Trophoblast cell (in vitro differentiated cells and primary cell): ENCODE measurements at regions not wholly inside any gene's neighbourhood (a gene's known extent, or its start where the extent isn't known, plus 50 kb on each side); places are given as distances from the start of the nearest gene placed in this dataset.
"Not testable (repeated sequence)": the region's sequence is repeated elsewhere in the genome, so short reads cannot be mapped to it uniquely, and the experiment has no call there.

Source experiments
- DNase-seq, 2 donors: peaks; one replicate each; pipeline ENCODE4 v3.0.0-alpha.2; 2016
- H2AFZ ChIP-seq: 2 replicates; pipeline ENCODE4 v1.6.1; 2013; ENCODE audit warnings: low read length, moderate library complexity, mild to moderate bottlenecking; ENCODE audit not compliant: insufficient read depth, poor library complexity
- H2AK5ac ChIP-seq: 2 replicates; pipeline ENCODE4 v1.6.1; 2013; ENCODE audit warnings: mild to moderate bottlenecking, low read length
- H2BK120ac ChIP-seq: 2 replicates; pipeline ENCODE4 v1.6.1; 2013; ENCODE audit warnings: low read length, mild to moderate bottlenecking, moderate library complexity; ENCODE audit not compliant: insufficient read depth, poor library complexity
- H2BK12ac ChIP-seq: 2 replicates; pipeline ENCODE4 v1.6.1; 2013; ENCODE audit warnings: mild to moderate bottlenecking, low read length, moderate library complexity
- H2BK5ac ChIP-seq: 2 replicates; pipeline ENCODE4 v1.6.1; 2013; ENCODE audit warnings: low read length, low read depth, moderate library complexity, mild to moderate bottlenecking; ENCODE audit not compliant: poor library complexity
- H3K14ac ChIP-seq: 2 replicates; pipeline ENCODE4 v1.6.1; 2013; ENCODE audit warnings: mild to moderate bottlenecking, low read length
- H3K18ac ChIP-seq: 2 replicates; pipeline ENCODE4 v1.6.1; 2013; ENCODE audit warnings: mild to moderate bottlenecking, low read length
- H3K23ac ChIP-seq: 2 replicates; pipeline ENCODE4 v1.6.1; 2013; ENCODE audit warnings: low read length
- H3K27ac ChIP-seq: 2 replicates; pipeline ENCODE4 v1.5.1; 2013; ENCODE audit warnings: low read depth, mild to moderate bottlenecking, inconsistent platforms, low read length, moderate library complexity
- H3K27me3 ChIP-seq: 2 replicates; pipeline ENCODE4 v1.6.1; 2013; ENCODE audit warnings: inconsistent platforms, mild to moderate bottlenecking, low read length, moderate library complexity; ENCODE audit not compliant: insufficient read depth
- H3K36me3 ChIP-seq, 2 experiments: 1 replicate in 1 of 2; 2 replicates in 1 of 2; pipeline ENCODE4 v1.6.1; 2013; ENCODE audit warnings: low read length in 2 of 2, mild to moderate bottlenecking in 2 of 2, moderate library complexity in 1 of 2; ENCODE audit not compliant: insufficient read depth in 2 of 2, control insufficient read depth in 1 of 2
- H3K4ac ChIP-seq: 2 replicates; pipeline ENCODE4 v1.6.1; 2013; ENCODE audit warnings: low read depth, mild to moderate bottlenecking, low read length, moderate library complexity
- H3K4me1 ChIP-seq, 2 experiments: 1 replicate in 1 of 2; 2 replicates in 1 of 2; pipeline ENCODE4 v1.6.1; 2013; ENCODE audit warnings: low read length in 2 of 2, mild to moderate bottlenecking in 2 of 2, moderate library complexity in 1 of 2; ENCODE audit not compliant: insufficient read depth in 2 of 2, control insufficient read depth in 1 of 2
- H3K4me2 ChIP-seq: 2 replicates; pipeline ENCODE4 v1.6.1; 2013; ENCODE audit warnings: inconsistent platforms, mild to moderate bottlenecking, low read length, moderate library complexity
- H3K4me3 ChIP-seq: 2 replicates; pipeline ENCODE4 v1.5.1; 2013; ENCODE audit warnings: mild to moderate bottlenecking, low read depth, low read length, inconsistent platforms
- H3K79me1 ChIP-seq: one replicate; pipeline ENCODE4 v1.6.1; 2013; ENCODE audit warnings: low read length
- H3K79me2 ChIP-seq: 2 replicates; pipeline ENCODE4 v1.6.1; 2013; ENCODE audit warnings: low read length, mild to moderate bottlenecking; ENCODE audit not compliant: control insufficient read depth, insufficient read depth, poor library complexity
- H3K9ac ChIP-seq: 2 replicates; pipeline ENCODE4 v1.6.1; 2013; ENCODE audit warnings: mild to moderate bottlenecking, low read length
- H3K9me3 ChIP-seq: 2 replicates; pipeline ENCODE4 v1.6.1; 2013; ENCODE audit warnings: low read depth, mild to moderate bottlenecking, control low read depth, inconsistent platforms, low read length; ENCODE audit not compliant: insufficient read depth
- H4K12ac ChIP-seq: 2 replicates; pipeline ENCODE4 v1.6.1; 2013; ENCODE audit warnings: low read depth, mild to moderate bottlenecking, low read length, moderate library complexity
- H4K8ac ChIP-seq: 2 replicates; pipeline ENCODE4 v1.6.1; 2013; ENCODE audit warnings: low read depth, mild to moderate bottlenecking, low read length, moderate library complexity
- H4K91ac ChIP-seq: one replicate; pipeline ENCODE4 v1.6.1; 2013; ENCODE audit warnings: low read depth, mild to moderate bottlenecking, low read length, moderate library complexity
- WGBS: extraction: QIAGEN DNeasy Blood & Tissue Kit; methylation state at CpG from one replicate; pipeline ENCODE4 v1.1.7; 2013; ENCODE audit warnings: missing lambda C conversion rate; ENCODE audit not compliant: insufficient read length, insufficient coverage; ENCODE audit errors: extremely low coverage; 5-methylcytosine and 5-hydroxymethylcytosine counted together

DNA sequence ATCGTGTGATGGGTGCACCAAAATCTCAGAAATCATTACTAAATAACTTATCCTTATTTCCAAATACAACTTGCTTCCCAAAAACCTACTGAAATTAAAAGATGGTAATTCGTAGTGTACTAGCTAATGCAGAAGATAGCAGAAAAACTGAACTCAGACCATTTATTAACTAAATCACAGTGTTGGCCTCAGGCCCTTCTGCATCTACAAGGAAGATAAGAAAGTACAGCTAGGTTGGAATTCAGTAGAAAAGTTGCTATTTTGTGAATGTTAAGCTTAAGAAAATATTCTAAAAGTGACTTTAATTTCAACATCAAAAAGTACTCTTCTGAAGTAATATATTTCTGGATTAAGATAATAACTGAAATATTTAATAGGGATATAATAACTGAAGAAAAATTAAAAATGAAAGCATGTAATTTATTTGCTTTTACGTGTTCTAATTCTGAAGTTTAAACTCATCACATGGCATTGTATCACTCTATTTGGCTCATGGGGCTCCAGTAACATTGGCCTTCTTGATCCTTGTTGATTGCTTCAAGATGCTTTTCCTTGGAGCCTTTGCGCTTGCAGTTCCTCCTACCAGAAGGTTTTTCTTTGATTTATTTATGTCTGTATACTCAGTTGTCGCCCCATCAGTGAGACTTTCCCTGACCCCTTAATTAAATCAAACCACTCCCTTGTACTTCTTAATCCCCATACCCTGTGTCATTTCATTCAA is 847.9 kb upstream of the ANO3 start:
- WGBS = no CpG with 5 or more reads among the region's 5 CpGs
- no peak overlapping the region for H3K14ac ChIP-seq
- no peaks in the 10 kb centered on the region for H3K36me3 ChIP-seq
- no peak overlapping the region for H2AFZ ChIP-seq
- H3K27ac ChIP-seq = no peak overlapping the region
- H2BK5ac ChIP-seq = no peak overlapping the region
- H3K79me2 ChIP-seq = no peaks in the 10 kb centered on the region
- no peak overlapping the region for H4K91ac ChIP-seq
- H3K9me3 ChIP-seq = no peaks in the 10 kb centered on the region
- no peak for DNase-seq
- no peaks in the 10 kb centered on the region for H3K4me1 ChIP-seq
- no peaks in the 10 kb centered on the region for H3K79me1 ChIP-seq
- no peak overlapping the region for H2BK120ac ChIP-seq
- H3K27me3 ChIP-seq = no peaks in the 10 kb centered on the region
- no peak overlapping the region for H4K8ac ChIP-seq
- no peak overlapping the region for H3K4ac ChIP-seq
- no peak overlapping the region for H3K4me3 ChIP-seq
- no peak overlapping the region for H2BK12ac ChIP-seq
- no peak overlapping the region for H4K12ac ChIP-seq
- H3K23ac ChIP-seq = no peak overlapping the region
- no peak overlapping the region for H3K4me2 ChIP-seq
- no peak overlapping the region for H3K18ac ChIP-seq
- no peak overlapping the region for H3K9ac ChIP-seq
- H2AK5ac ChIP-seq = no peak overlapping the region

DNA sequence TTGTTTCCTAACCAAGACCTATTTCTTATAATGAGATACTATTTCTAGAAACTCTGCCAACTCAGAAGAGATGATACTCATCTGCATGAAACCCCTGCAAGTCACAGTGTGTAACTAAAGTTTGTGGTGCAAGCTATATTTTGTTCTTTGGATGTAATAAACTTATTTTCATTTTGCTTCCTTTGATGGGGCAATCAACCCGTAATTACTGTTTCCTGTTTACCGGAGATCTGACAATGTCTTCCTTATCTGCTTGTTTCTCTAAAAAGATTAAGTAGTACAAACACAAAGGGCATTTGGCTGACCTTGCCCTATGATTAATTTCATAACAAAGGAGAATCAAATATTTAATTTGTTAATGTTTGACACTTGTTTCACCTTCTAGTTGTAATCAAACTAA is 846.6 kb upstream of the ANO3 start:
- no peaks in the 10 kb centered on the region for H3K27me3 ChIP-seq
- no peak overlapping the region for H3K23ac ChIP-seq
- no peaks in the 10 kb centered on the region for H3K79me2 ChIP-seq
- no peak overlapping the region for H2BK5ac ChIP-seq
- no peak overlapping the region for H2BK120ac ChIP-seq
- H3K9me3 ChIP-seq = no peaks in the 10 kb centered on the region
- H2BK12ac ChIP-seq = no peak overlapping the region
- H3K18ac ChIP-seq = no peak overlapping the region
- DNase-seq = no peak
- H3K27ac ChIP-seq = no peak overlapping the region
- no peak overlapping the region for H3K14ac ChIP-seq
- H3K36me3 ChIP-seq = no peaks in the 10 kb centered on the region
- no peak overlapping the region for H4K8ac ChIP-seq
- no CpG with 5 or more reads among the region's 2 CpGs for WGBS
- H3K4ac ChIP-seq = no peak overlapping the region
- H3K4me2 ChIP-seq = no peak overlapping the region
- H3K9ac ChIP-seq = no peak overlapping the region
- no peak overlapping the region for H2AK5ac ChIP-seq
- no peak overlapping the region for H4K91ac ChIP-seq
- H3K79me1 ChIP-seq = no peaks in the 10 kb centered on the region
- H3K4me3 ChIP-seq = no peak overlapping the region
- H2AFZ ChIP-seq = no peak overlapping the region
- no peaks in the 10 kb centered on the region for H3K4me1 ChIP-seq
- H4K12ac ChIP-seq = no peak overlapping the region

DNA sequence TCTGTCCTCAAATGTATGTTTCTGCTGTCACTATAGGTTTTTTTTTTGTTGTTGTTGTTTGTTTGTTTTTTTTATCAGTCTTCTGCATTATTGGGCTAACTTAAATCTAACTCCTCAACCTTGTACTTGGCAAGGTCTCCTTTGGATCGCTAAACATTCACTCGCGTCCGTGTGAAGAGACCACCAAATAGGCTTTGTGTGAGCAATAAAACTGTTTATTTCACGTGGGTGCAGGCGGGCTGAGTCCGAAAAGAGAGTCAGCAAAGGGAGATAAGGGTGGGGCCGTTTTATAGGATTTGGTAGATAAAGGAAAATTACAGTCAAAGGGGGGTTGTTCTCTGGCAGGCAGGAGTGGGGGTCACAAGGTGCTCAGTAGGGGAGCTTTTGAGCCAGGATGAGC is 845.6 kb upstream of the ANO3 start:
- H2AK5ac ChIP-seq, H4K91ac ChIP-seq, H2BK5ac ChIP-seq, H3K79me1 ChIP-seq, H3K27me3 ChIP-seq, H4K12ac ChIP-seq, H3K4me3 ChIP-seq, H2BK12ac ChIP-seq, H3K18ac ChIP-seq, DNase-seq, H4K8ac ChIP-seq, H3K4me2 ChIP-seq, H3K4ac ChIP-seq, H3K9ac ChIP-seq, H3K14ac ChIP-seq, H3K4me1 ChIP-seq, H2AFZ ChIP-seq, H3K9me3 ChIP-seq, H3K36me3 ChIP-seq, H3K23ac ChIP-seq, H3K27ac ChIP-seq, H2BK120ac ChIP-seq, H3K79me2 ChIP-seq: not testable (repeated sequence)
- WGBS = no CpG with 5 or more reads among the region's 8 CpGs

DNA sequence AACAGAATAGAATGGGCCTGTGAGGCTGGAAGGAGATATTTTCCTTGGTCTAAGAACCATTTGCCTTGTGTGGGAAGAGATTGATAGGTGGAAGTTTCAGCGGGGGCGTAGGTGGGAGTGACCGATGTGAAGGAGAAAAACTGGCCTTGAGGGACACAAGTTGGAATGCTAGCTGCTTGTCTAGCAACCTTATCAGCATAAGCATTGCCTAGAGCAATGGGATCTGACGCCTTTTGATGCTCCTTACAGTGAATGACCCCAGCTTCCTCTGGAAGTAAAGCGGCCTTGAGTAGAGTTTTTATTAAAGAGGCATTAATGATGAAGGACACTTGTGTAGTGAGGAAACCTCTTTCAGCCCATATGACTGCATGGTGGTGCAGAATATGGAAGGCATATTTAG is 843.8 kb upstream of the ANO3 start:
- H3K14ac ChIP-seq, H3K4me1 ChIP-seq, H3K23ac ChIP-seq, H2AK5ac ChIP-seq, H2AFZ ChIP-seq, H2BK12ac ChIP-seq, H2BK5ac ChIP-seq, H3K79me2 ChIP-seq, H3K79me1 ChIP-seq, H4K12ac ChIP-seq, H3K4ac ChIP-seq, H4K8ac ChIP-seq, H3K27me3 ChIP-seq, H3K9me3 ChIP-seq, H3K27ac ChIP-seq, DNase-seq, H2BK120ac ChIP-seq, H3K4me3 ChIP-seq, H3K36me3 ChIP-seq, H3K18ac ChIP-seq, H3K9ac ChIP-seq, H3K4me2 ChIP-seq, H4K91ac ChIP-seq: not testable (repeated sequence)
- no CpG with 5 or more reads among the region's 5 CpGs for WGBS
